ENCODE measurements at regions not wholly inside any gene's neighbourhood (a gene's known extent, or its start where the extent isn't known, plus 50 kb on each side); places are given as distances from the start of the nearest gene placed in this dataset.

DNA sequence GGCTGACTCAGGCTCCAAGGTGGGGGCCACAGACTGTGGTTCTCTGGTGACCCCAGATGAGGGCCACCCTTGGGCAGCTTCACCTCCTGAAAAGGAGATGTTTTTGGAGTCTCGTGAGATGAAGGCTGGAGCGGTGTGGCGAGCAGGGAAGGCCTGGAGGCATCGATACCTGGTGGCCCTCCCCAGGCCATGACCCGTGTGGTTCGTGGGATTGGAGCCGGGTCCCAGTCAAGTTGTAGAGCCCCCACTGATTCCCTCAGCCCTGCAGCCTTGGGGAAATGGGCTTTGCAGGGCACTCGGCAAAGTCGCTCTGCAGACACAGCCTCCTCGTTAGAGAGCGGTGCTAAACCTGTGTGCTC lies 1083.4 kb downstream of the BRD1 start:
- TF ChIP-seq, protein P1, sequence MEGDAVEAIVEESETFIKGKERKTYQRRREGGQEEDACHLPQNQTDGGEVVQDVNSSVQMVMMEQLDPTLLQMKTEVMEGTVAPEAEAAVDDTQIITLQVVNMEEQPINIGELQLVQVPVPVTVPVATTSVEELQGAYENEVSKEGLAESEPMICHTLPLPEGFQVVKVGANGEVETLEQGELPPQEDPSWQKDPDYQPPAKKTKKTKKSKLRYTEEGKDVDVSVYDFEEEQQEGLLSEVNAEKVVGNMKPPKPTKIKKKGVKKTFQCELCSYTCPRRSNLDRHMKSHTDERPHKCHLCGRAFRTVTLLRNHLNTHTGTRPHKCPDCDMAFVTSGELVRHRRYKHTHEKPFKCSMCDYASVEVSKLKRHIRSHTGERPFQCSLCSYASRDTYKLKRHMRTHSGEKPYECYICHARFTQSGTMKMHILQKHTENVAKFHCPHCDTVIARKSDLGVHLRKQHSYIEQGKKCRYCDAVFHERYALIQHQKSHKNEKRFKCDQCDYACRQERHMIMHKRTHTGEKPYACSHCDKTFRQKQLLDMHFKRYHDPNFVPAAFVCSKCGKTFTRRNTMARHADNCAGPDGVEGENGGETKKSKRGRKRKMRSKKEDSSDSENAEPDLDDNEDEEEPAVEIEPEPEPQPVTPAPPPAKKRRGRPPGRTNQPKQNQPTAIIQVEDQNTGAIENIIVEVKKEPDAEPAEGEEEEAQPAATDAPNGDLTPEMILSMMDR (CRISPR knock-in tag; IDR thresholded peaks at IDR 0.05), result no peak
- no peak for TF ChIP-seq MTA3 (CRISPR knock-in tag; IDR thresholded peaks at IDR 0.05)

Data from HepG2 (cell line).